ENCODE measurements at regions not wholly inside any gene's neighbourhood (a gene's known extent, or its start where the extent isn't known, plus 50 kb on each side); places are given as distances from the start of the nearest gene placed in this dataset.

DNA sequence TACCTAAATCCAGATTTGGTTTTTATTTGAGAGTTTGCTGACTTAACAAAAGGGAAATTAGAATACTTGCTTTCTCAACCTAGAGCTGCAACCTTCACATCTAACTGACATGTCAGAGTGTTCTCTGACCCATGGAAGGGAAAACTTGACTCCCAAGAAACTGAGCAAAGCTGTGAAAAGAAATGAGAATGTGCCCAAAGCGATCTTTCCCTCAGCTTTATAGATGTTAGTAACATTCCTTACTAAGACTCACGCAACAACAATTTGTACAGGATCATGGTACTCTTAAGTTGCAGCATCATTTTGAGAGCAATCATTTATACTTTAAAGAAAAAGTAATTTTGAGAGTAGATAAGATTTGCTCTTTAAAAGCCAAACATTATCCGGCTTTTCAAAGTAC lies 117.0 kb upstream of the FBXL7 start:
- TF ChIP-seq, protein P1, sequence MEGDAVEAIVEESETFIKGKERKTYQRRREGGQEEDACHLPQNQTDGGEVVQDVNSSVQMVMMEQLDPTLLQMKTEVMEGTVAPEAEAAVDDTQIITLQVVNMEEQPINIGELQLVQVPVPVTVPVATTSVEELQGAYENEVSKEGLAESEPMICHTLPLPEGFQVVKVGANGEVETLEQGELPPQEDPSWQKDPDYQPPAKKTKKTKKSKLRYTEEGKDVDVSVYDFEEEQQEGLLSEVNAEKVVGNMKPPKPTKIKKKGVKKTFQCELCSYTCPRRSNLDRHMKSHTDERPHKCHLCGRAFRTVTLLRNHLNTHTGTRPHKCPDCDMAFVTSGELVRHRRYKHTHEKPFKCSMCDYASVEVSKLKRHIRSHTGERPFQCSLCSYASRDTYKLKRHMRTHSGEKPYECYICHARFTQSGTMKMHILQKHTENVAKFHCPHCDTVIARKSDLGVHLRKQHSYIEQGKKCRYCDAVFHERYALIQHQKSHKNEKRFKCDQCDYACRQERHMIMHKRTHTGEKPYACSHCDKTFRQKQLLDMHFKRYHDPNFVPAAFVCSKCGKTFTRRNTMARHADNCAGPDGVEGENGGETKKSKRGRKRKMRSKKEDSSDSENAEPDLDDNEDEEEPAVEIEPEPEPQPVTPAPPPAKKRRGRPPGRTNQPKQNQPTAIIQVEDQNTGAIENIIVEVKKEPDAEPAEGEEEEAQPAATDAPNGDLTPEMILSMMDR (IDR thresholded peaks at IDR 0.05 in 8 of 11, conservative IDR thresholded peaks at IDR 0.05 in 3 of 11), result no peak
- TF ChIP-seq POLR2A (IDR thresholded peaks at IDR 0.05), result no peak
- TF ChIP-seq POLR2AphosphoS5 (IDR thresholded peaks at IDR 0.05), result no peak

Measured in spleen (tissue), 7 donors.